Effector memory CD4-positive, alpha-beta T cell (primary cell): ENCODE measurements at regions not wholly inside any gene's neighbourhood (a gene's known extent, or its start where the extent isn't known, plus 50 kb on each side); places are given as distances from the start of the nearest gene placed in this dataset.

ENCODE experiments used
- DNase-seq, 3 donors: peaks; one replicate each; pipeline ENCODE4 v3.0.0-alpha.2; 2020
- H3K27ac ChIP-seq: 2 replicates; pipeline ENCODE4 v1.7.0; 2013; ENCODE audit warnings: mild to moderate bottlenecking, low read length, moderate library complexity; ENCODE audit not compliant: insufficient read depth, poor library complexity, severe bottlenecking
- H3K27me3 ChIP-seq: replicated peaks from 2 replicates; pipeline ENCODE4 v1.7.0; 2013; ENCODE audit warnings: mild to moderate bottlenecking, low read length; ENCODE audit not compliant: insufficient read depth, control insufficient read depth, poor library complexity, severe bottlenecking
- H3K36me3 ChIP-seq: 2 replicates; pipeline ENCODE4 v1.7.0; 2013; ENCODE audit warnings: mild to moderate bottlenecking, low read length, moderate library complexity; ENCODE audit not compliant: control insufficient read depth, insufficient read depth
- H3K4me1 ChIP-seq: 2 replicates; pipeline ENCODE4 v1.7.0; 2013; ENCODE audit warnings: low read length, mild to moderate bottlenecking; ENCODE audit not compliant: control insufficient read depth, insufficient read depth, poor library complexity, severe bottlenecking
- H3K4me3 ChIP-seq: 2 replicates; pipeline ENCODE4 v1.7.0; 2013; ENCODE audit warnings: low read length, low read depth, mild to moderate bottlenecking; ENCODE audit not compliant: insufficient read depth, poor library complexity, severe bottlenecking
- H3K9me3 ChIP-seq: 2 replicates; pipeline ENCODE4 v1.7.0; 2013; ENCODE audit warnings: mild to moderate bottlenecking, low read length, moderate library complexity; ENCODE audit not compliant: control insufficient read depth

- no peak for DNase-seq
- H3K9me3 ChIP-seq: no peaks in the 10 kb centered on the region
- no peaks in the 10 kb centered on the region for H3K36me3 ChIP-seq
- H3K27me3 ChIP-seq: no peaks in the 10 kb centered on the region
- H3K4me1 ChIP-seq: no peaks in the 10 kb centered on the region
- no peak overlapping the region for H3K4me3 ChIP-seq
- H3K27ac ChIP-seq: no peak overlapping the region
Observed at GRCh38 chr12:20248646-20249045, 119.7 kb upstream of the PDE3A start.

GRCh38 chr12:20250761-20251160 is 117.6 kb upstream of the PDE3A start:
- H3K4me1 ChIP-seq: no peaks in the 10 kb centered on the region
- H3K36me3 ChIP-seq: no peaks in the 10 kb centered on the region
- no peaks in the 10 kb centered on the region for H3K27me3 ChIP-seq
- no peak overlapping the region for H3K4me3 ChIP-seq
- H3K27ac ChIP-seq: no peak overlapping the region
- no peaks in the 10 kb centered on the region for H3K9me3 ChIP-seq
- no peak for DNase-seq

- DNase-seq: no peak
- Histone ChIP-seq H3K4me1 (no peaks in the 10 kb centered on the region), H3K36me3 (no peaks in the 10 kb centered on the region), H3K9me3 (no peaks in the 10 kb centered on the region), H3K4me3 (no peak overlapping the region), H3K27ac (no peak overlapping the region), H3K27me3 (no peaks in the 10 kb centered on the region)
Observed at GRCh38 chr12:20257311-20257710, 111.0 kb upstream of the PDE3A start.

- H3K27ac ChIP-seq: no peak overlapping the region
- no peaks in the 10 kb centered on the region for H3K36me3 ChIP-seq
- H3K4me3 ChIP-seq: no peak overlapping the region
- DNase-seq: no peak
- H3K9me3 ChIP-seq: no peaks in the 10 kb centered on the region
- H3K4me1 ChIP-seq: no peaks in the 10 kb centered on the region
- no peaks in the 10 kb centered on the region for H3K27me3 ChIP-seq
Observed at GRCh38 chr12:20259786-20260185, 108.6 kb upstream of the PDE3A start.

GRCh38 chr12:20260851-20261250 is 107.5 kb upstream of the PDE3A start:
- H3K4me3 ChIP-seq: no peak overlapping the region
- H3K27ac ChIP-seq: no peak overlapping the region
- no peak for DNase-seq
- H3K36me3 ChIP-seq: no peaks in the 10 kb centered on the region
- no peaks in the 10 kb centered on the region for H3K27me3 ChIP-seq
- no peaks in the 10 kb centered on the region for H3K9me3 ChIP-seq
- H3K4me1 ChIP-seq: no peaks in the 10 kb centered on the region

GRCh38 chr12:20262119-20262518 is 106.2 kb upstream of the PDE3A start:
- no peak overlapping the region for H3K27ac ChIP-seq
- H3K4me3 ChIP-seq: no peak overlapping the region
- H3K4me1 ChIP-seq: no peaks in the 10 kb centered on the region
- H3K9me3 ChIP-seq: no peaks in the 10 kb centered on the region
- DNase-seq: no peak
- no peaks in the 10 kb centered on the region for H3K27me3 ChIP-seq
- no peaks in the 10 kb centered on the region for H3K36me3 ChIP-seq

- no peak for DNase-seq
Observed at GRCh38 chr12:20264026-20264425, 104.3 kb upstream of the PDE3A start.

GRCh38 chr12:20264608-20265114 is 103.7 kb upstream of the PDE3A start:
- Histone ChIP-seq H3K4me1 (no peaks in the 10 kb centered on the region), H3K4me3 (no peak overlapping the region), H3K36me3 (no peaks in the 10 kb centered on the region), H3K27me3 (no peaks in the 10 kb centered on the region), H3K9me3 (no peaks in the 10 kb centered on the region), H3K27ac (no peak overlapping the region)
- no peak for DNase-seq

More at GRCh38 chr12:20264026-20264425, 104.3 kb upstream of the PDE3A start:
- Histone ChIP-seq H3K4me3 (no peak overlapping the region), H3K27me3 (no peaks in the 10 kb centered on the region), H3K4me1 (no peaks in the 10 kb centered on the region), H3K36me3 (no peaks in the 10 kb centered on the region), H3K9me3 (no peaks in the 10 kb centered on the region), H3K27ac (no peak overlapping the region)

- Histone ChIP-seq H3K27ac (no peak overlapping the region), H3K4me1 (no peaks in the 10 kb centered on the region), H3K4me3 (no peak overlapping the region), H3K9me3 (no peaks in the 10 kb centered on the region), H3K27me3 (no peaks in the 10 kb centered on the region), H3K36me3 (no peaks in the 10 kb centered on the region)
- DNase-seq: no peak
Observed at GRCh38 chr12:20268121-20268732, 100.1 kb upstream of the PDE3A start.

- H3K9me3 ChIP-seq: no peaks in the 10 kb centered on the region
- no peaks in the 10 kb centered on the region for H3K4me1 ChIP-seq
- no peaks in the 10 kb centered on the region for H3K27me3 ChIP-seq
- no peak overlapping the region for H3K27ac ChIP-seq
- no peaks in the 10 kb centered on the region for H3K36me3 ChIP-seq
- H3K4me3 ChIP-seq: no peak overlapping the region
- DNase-seq: no peak
Observed at GRCh38 chr12:20268771-20269170, 99.6 kb upstream of the PDE3A start.
